Keratinocyte (primary cell): ENCODE measurements at regions not wholly inside any gene's neighbourhood (a gene's known extent, or its start where the extent isn't known, plus 50 kb on each side); places are given as distances from the start of the nearest gene placed in this dataset.

ENCODE experiments used
- CTCF ChIP-seq, 3 experiments: IDR thresholded peaks in 1 of 3; conservative IDR thresholded peaks in 1 of 3; optimal IDR thresholded peaks in 1 of 3; 2 replicates in 2 of 3; 3 replicates in 1 of 3; pipeline versions ENCODE3 to v1.5.1; 2011; ENCODE audit warnings: low read length in 3 of 3, mild to moderate bottlenecking in 3 of 3, moderate library complexity in 2 of 3, control low read depth in 1 of 3, inconsistent platforms in 1 of 3; ENCODE audit not compliant: insufficient read depth in 2 of 3; ENCODE audit errors: extremely low read depth in 1 of 3
- EZH2 ChIP-seq: IDR thresholded peaks from one replicate; pipeline ENCODE4 v1.6.1; 2012; ENCODE audit warnings: inconsistent platforms, mild to moderate bottlenecking, low read length, moderate library complexity

- TF ChIP-seq CTCF (optimal IDR thresholded peaks at IDR 0.05 in 1 of 3, IDR thresholded peaks at IDR 0.05 in 1 of 3, conservative IDR thresholded peaks at IDR 0.05 in 1 of 3; ENCODE audit: extremely low read depth in 1 of 3, insufficient read depth in 2 of 3, low read length in 3 of 3) (no peak), EZH2 (no peak)
These were observed 228.1 kb downstream of the DRD1 start for GRCh38 chr5:175215906-175216305.
